ENCODE measurements at regions not wholly inside any gene's neighbourhood (a gene's known extent, or its start where the extent isn't known, plus 50 kb on each side); places are given as distances from the start of the nearest gene placed in this dataset.

GRCh38 chr6:163948250-163948649, 533.7 kb downstream of the QKI start:
- H3K4me1 ChIP-seq: peaks cover 0 to 22% (median 6%) of the 10 kb centered on the region in 3 donors
- no peak for ATAC-seq
- TF ChIP-seq POLR2AphosphoS5 (IDR thresholded peaks at IDR 0.05) (no peak), EP300 (IDR thresholded peaks at IDR 0.05) (no peak)
- H3K27me3 ChIP-seq: no peaks in the 10 kb centered on the region
- no peaks in the 10 kb centered on the region for H3K36me3 ChIP-seq
- WGBS, 2 donors (ENCODE audit: low coverage in 1 of 2): 85% methylated on average over 5 of the region's 5 CpGs; no CpG with 5 or more reads in 1 of the 2 donors
- H3K27ac ChIP-seq: no peak overlapping the region
- no peaks in the 10 kb centered on the region for H3K9me3 ChIP-seq
- no peak overlapping the region for H3K4me3 ChIP-seq

DNA sequence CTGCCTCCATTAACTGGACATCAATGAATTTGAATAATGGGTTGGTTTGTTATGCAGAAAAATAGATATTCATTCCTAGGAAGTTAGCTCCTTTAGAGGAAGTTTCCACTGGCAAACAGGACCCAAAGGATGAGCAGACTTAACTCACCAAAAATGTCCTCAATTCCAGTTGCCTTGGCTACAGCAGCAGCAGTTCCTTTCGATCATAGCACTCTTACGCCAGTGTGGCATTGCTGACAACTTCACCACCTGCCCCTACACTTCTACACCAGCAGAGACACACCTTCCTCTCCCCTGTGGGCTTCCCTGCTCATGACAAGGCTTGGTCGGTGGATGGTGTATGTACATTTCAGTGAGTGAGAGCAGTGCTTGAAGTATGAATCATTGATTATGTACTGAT, 532.8 kb downstream of the QKI start:
- Histone ChIP-seq H3K36me3 (no peaks in the 10 kb centered on the region), H3K27ac (peak overlapping the region in 3 of 4 donors; percentile 42 to 59 (median 56)), H3K4me3 (no peak overlapping the region), H3K9me3 (no peaks in the 10 kb centered on the region), H3K4me1 (peaks cover 0 to 25% (median 6%) of the 10 kb centered on the region in 3 donors), H3K27me3 (peaks cover under 1% of the 10 kb centered on the region)
- no peak for ATAC-seq
- whole genome bisulfite sequencing, 2 donors (ENCODE audit: low coverage in 1 of 2): 87 to 93% methylated on average over 2 to 3 of the region's 3 CpGs
- TF ChIP-seq POLR2AphosphoS5 (IDR thresholded peaks at IDR 0.05) (no peak), EP300 (IDR thresholded peaks at IDR 0.05) (no peak), POLR2A (IDR thresholded peaks at IDR 0.05) (no peak)
- TF ChIP-seq, protein P1, sequence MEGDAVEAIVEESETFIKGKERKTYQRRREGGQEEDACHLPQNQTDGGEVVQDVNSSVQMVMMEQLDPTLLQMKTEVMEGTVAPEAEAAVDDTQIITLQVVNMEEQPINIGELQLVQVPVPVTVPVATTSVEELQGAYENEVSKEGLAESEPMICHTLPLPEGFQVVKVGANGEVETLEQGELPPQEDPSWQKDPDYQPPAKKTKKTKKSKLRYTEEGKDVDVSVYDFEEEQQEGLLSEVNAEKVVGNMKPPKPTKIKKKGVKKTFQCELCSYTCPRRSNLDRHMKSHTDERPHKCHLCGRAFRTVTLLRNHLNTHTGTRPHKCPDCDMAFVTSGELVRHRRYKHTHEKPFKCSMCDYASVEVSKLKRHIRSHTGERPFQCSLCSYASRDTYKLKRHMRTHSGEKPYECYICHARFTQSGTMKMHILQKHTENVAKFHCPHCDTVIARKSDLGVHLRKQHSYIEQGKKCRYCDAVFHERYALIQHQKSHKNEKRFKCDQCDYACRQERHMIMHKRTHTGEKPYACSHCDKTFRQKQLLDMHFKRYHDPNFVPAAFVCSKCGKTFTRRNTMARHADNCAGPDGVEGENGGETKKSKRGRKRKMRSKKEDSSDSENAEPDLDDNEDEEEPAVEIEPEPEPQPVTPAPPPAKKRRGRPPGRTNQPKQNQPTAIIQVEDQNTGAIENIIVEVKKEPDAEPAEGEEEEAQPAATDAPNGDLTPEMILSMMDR (IDR thresholded peaks at IDR 0.05): no peak

DNA sequence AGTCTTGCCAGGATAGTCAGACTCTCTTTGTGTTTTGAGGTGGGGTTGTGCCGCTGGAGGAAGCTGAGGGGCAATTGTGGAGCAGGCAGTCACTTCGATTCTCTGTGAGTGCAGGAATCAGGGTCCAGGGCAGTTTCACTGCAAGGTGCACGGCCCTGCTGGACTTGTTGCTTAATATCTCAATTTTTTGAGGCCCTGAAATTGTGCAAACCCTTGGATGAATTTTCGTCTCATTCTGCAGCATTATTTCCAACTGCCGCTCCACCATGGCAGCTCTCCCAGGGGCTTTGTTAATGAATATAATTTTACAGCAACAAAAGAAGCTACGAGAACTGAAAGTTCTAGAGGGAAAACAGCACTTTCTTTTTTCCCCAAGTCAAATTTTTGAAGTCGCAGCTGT, 531.9 kb downstream of the QKI start:
- TF ChIP-seq, protein P1 (IDR thresholded peaks at IDR 0.05): no peak
- TF ChIP-seq POLR2A (IDR thresholded peaks at IDR 0.05) (no peak), EP300 (IDR thresholded peaks at IDR 0.05) (no peak)
- Histone ChIP-seq H3K27me3 (peaks cover 9% of the 10 kb centered on the region), H3K4me1 (peaks cover 0 to 32% (median 6%) of the 10 kb centered on the region in 3 donors), H3K4me3 (peak overlapping the region in 1 of 2 donors; percentile 11), H3K27ac (peak overlapping the region in 2 of 4 donors; percentile 56 to 59), H3K36me3 (no peaks in the 10 kb centered on the region), H3K9me3 (no peaks in the 10 kb centered on the region)
- ATAC-seq: peak; percentile 39
- WGBS, 2 donors (ENCODE audit: low coverage in 1 of 2): 62 to 66% methylated on average over 6 to 7 of the region's 7 CpGs

DNA sequence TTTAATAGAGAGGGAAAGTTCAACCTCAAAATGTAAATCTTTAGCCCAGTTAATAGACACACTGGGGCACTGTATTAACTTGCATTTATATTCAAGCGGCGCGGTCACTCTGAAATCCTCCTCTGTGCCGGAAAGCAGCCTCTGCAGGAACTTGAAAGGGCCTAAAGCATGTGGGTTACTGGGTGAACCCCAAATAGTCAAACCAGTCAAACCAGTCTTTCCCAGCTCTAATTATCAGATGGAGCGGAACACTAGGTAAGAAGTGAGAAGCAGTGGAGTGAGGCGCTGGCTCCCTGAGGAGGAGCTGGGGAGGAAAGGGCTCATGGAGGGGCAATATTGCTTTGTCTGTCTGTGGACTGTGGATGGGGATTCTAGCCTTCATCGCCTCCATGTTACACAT, 531.3 kb downstream of the QKI start:
- Histone ChIP-seq H3K4me1 (peaks cover 0 to 35% (median 6%) of the 10 kb centered on the region in 3 donors), H3K27ac (peak overlapping the region in 3 of 4 donors; percentile 9 to 59 (median 56)), H3K4me3 (no peak overlapping the region), H3K27me3 (peaks cover 16% of the 10 kb centered on the region), H3K9me3 (no peaks in the 10 kb centered on the region), H3K36me3 (no peaks in the 10 kb centered on the region)
- 76 to 83% methylated on average over 1 to 7 of the region's 7 CpGs for WGBS, 2 donors (ENCODE audit: low coverage in 1 of 2)
- no peak for ATAC-seq
- TF ChIP-seq, protein P1 (IDR thresholded peaks at IDR 0.05): no peak
- TF ChIP-seq POLR2A (IDR thresholded peaks at IDR 0.05) (no peak), EP300 (IDR thresholded peaks at IDR 0.05) (no peak), POLR2AphosphoS5 (IDR thresholded peaks at IDR 0.05) (no peak)

GRCh38 chr6:163944897-163945296, 530.4 kb downstream of the QKI start:
- TF ChIP-seq POLR2AphosphoS5 (IDR thresholded peaks at IDR 0.05) (no peak), EP300 (IDR thresholded peaks at IDR 0.05) (no peak), POLR2A (IDR thresholded peaks at IDR 0.05) (no peak)
- WGBS, 2 donors (ENCODE audit: low coverage in 1 of 2): 85% methylated on average over 2 to 7 of the region's 11 CpGs
- H3K27me3 ChIP-seq: peaks cover 20% of the 10 kb centered on the region

DNA sequence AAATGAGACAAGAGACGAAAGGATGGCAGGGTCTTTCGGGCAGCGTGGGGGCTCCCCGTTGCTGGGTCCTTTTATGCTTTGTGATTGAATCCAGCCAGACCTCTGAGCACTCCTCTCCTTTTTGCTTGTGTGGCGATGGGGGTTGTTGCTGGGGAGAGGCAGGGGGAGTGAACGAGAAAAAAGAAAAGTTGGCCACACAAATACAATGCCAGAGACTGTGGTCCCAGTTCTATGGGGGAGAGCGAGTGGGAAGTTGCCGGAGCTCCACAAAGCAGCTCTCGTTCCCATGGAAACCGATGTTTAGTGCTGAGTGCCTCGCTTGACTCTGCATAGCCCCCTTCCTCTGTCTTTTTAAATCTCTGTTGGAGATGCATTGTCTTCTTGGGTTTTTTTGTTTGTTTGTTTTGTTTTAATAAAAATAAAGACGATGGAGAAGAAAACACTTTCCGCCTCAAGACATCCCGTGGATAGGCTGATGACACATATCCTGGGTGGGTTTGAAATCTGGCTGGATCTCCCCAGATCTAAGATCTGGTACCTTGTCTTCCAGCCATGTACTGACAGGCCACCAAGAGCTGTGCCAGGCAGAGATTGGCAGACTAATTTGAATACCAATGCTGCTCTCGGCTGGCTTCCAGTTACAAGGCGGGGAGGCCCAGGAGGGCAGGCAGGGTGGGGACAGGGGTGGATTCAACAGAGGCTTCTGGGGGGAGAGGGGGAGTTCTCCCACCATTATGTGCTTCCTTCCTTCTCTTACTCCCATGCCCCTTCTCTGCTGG, 529.3 kb downstream of the QKI start:
- Histone ChIP-seq H3K4me1 (peaks cover 0 to 35% (median 6%) of the 10 kb centered on the region in 3 donors), H3K36me3 (no peaks in the 10 kb centered on the region), H3K27me3 (peaks cover 24% of the 10 kb centered on the region), H3K27ac (peak overlapping the region in 2 of 4 donors; percentile 30 to 48), H3K9me3 (no peaks in the 10 kb centered on the region), H3K4me3 (no peak overlapping the region)
- 11 to 32% methylated on average over 13 to 15 of the region's 16 CpGs for WGBS, 2 donors (ENCODE audit: low coverage in 1 of 2)
- TF ChIP-seq EP300 (IDR thresholded peaks at IDR 0.05): no peak
- TF ChIP-seq, protein P1 (IDR thresholded peaks at IDR 0.05): no peak
- TF ChIP-seq POLR2AphosphoS5 (IDR thresholded peaks at IDR 0.05): no peak
- no peak for TF ChIP-seq POLR2A (IDR thresholded peaks at IDR 0.05)
- peak; percentile 24 for ATAC-seq

More at GRCh38 chr6:163944897-163945296, 530.4 kb downstream of the QKI start:
- Histone ChIP-seq H3K4me1 (peaks cover 0 to 35% (median 6%) of the 10 kb centered on the region in 3 donors), H3K27ac (peak overlapping the region in 1 of 4 donors; percentile 45), H3K4me3 (no peak overlapping the region), H3K36me3 (no peaks in the 10 kb centered on the region), H3K9me3 (no peaks in the 10 kb centered on the region)
- ATAC-seq: no peak
